DND-41 (cell line): ENCODE measurements at regions not wholly inside any gene's neighbourhood (a gene's known extent, or its start where the extent isn't known, plus 50 kb on each side); places are given as distances from the start of the nearest gene placed in this dataset.

Experiments
- ATAC-seq: fragments of 200-7000 bp; cut with Tn5 transposase; 3 replicates; pipeline ENCODE4 v1.9.1; 2021; ENCODE audit warnings: low read depth; ENCODE audit not compliant: insufficient read depth
- DNase-seq: peaks from one replicate; pipeline ENCODE4 v3.0.0-alpha.2; 2020
- H2AFZ ChIP-seq: 2 replicates; pipeline ENCODE4 v1.6.0; 2012; ENCODE audit warnings: low read depth, low read length
- H3K27ac ChIP-seq: 2 replicates; pipeline ENCODE4 v1.5.1; 2012; ENCODE audit warnings: low read length, inconsistent platforms
- H3K27me3 ChIP-seq: fragments of 200-600 bp; sonication (generic); 2 replicates; pipeline ENCODE4 v1.6.0; 2012; ENCODE audit warnings: low read length, mild to moderate bottlenecking, inconsistent platforms; ENCODE audit not compliant: insufficient read depth, poor library complexity
- H3K36me3 ChIP-seq: 2 replicates; pipeline ENCODE4 v1.5.1; 2012; ENCODE audit warnings: low read length, inconsistent platforms; ENCODE audit not compliant: insufficient read depth
- H3K4me1 ChIP-seq: 2 replicates; pipeline ENCODE4 v1.5.1; 2012; ENCODE audit warnings: mild to moderate bottlenecking, low read length; ENCODE audit not compliant: insufficient read depth
- H3K4me2 ChIP-seq: 2 replicates; pipeline ENCODE4 v1.6.0; 2012; ENCODE audit warnings: mild to moderate bottlenecking, moderate library complexity, low read length, inconsistent platforms; ENCODE audit not compliant: insufficient read depth
- H3K4me3 ChIP-seq, 2 experiments: fragments of 200-600 bp in 1 of 2; shearing (Covaris generic) in 1 of 2; 2 replicates each; pipeline ENCODE4 v1.5.1; 2012 to 2016; ENCODE audit warnings: inconsistent platforms in 2 of 2, low read length in 2 of 2, mild to moderate bottlenecking in 2 of 2, low read depth in 1 of 2, moderate library complexity in 1 of 2
- H3K79me2 ChIP-seq: 2 replicates; pipeline ENCODE4 v1.6.0; 2012; ENCODE audit warnings: low read length, inconsistent platforms; ENCODE audit not compliant: insufficient read depth
- H3K9ac ChIP-seq: 2 replicates; pipeline ENCODE4 v1.6.0; 2012; ENCODE audit warnings: low read depth, mild to moderate bottlenecking, inconsistent platforms, low read length, moderate library complexity
- H3K9me3 ChIP-seq: 2 replicates; pipeline ENCODE4 v1.5.1; 2012; ENCODE audit warnings: low read length, moderate library complexity, mild to moderate bottlenecking, inconsistent platforms; ENCODE audit not compliant: insufficient read depth, severe bottlenecking
- H4K20me1 ChIP-seq: 2 replicates; pipeline ENCODE4 v1.6.0; 2012; ENCODE audit warnings: low read length; ENCODE audit not compliant: insufficient read depth
- CTCF ChIP-seq: IDR thresholded peaks from 2 replicates; pipeline ENCODE4 v1.5.1; 2012; ENCODE audit warnings: borderline replicate concordance, low read length, moderate library complexity, mild to moderate bottlenecking; ENCODE audit not compliant: poor library complexity, severe bottlenecking; ENCODE audit errors: extremely low read depth
- EZH2 ChIP-seq: IDR thresholded peaks from 3 replicates; pipeline ENCODE4 v1.6.1; 2012; ENCODE audit warnings: borderline replicate concordance, low read depth, mild to moderate bottlenecking, moderate library complexity, low read length, inconsistent platforms; ENCODE audit not compliant: severe bottlenecking

GRCh38 chr9:129398961-129399633, 221.0 kb upstream of the IER5L start:
- no peaks in the 10 kb centered on the region for H3K79me2 ChIP-seq
- TF ChIP-seq CTCF (no peak), EZH2 (no peak)
- DNase-seq (no peak), ATAC-seq (no peak)
- no peak overlapping the region for H2AFZ ChIP-seq
- H3K4me2 ChIP-seq, result no peak overlapping the region
- H3K4me1 ChIP-seq, result 0 out of 2 replicates have a peak, but pooled peaks cover 2% of the 10 kb centered on the region
- no peak overlapping the region for H3K4me3 ChIP-seq
- H3K27me3 ChIP-seq, result no peaks in the 10 kb centered on the region
- no peak overlapping the region for H3K9ac ChIP-seq
- H4K20me1 ChIP-seq, result no peaks in the 10 kb centered on the region
- no peaks in the 10 kb centered on the region for H3K36me3 ChIP-seq
- H3K9me3 ChIP-seq, result no peaks in the 10 kb centered on the region
- no peak overlapping the region for H3K27ac ChIP-seq

- ATAC-seq, result no peak
Measured at GRCh38 chr9:129398101-129398960, 220.3 kb upstream of the IER5L start.

GRCh38 chr9:129397335-129397734, 219.3 kb upstream of the IER5L start:
- Histone ChIP-seq H3K4me3 (no peak overlapping the region), H3K36me3 (no peaks in the 10 kb centered on the region), H2AFZ (no peak overlapping the region), H4K20me1 (no peaks in the 10 kb centered on the region), H3K27me3 (no peaks in the 10 kb centered on the region), H3K9ac (no peak overlapping the region), H3K9me3 (no peaks in the 10 kb centered on the region), H3K4me2 (no peak overlapping the region), H3K27ac (no peak overlapping the region), H3K4me1 (0 out of 2 replicates have a peak, but pooled peaks cover 2% of the 10 kb centered on the region), H3K79me2 (no peaks in the 10 kb centered on the region)
- TF ChIP-seq EZH2, result no peak
- no peak for TF ChIP-seq CTCF
- no peak for ATAC-seq
- DNase-seq, result no peak

More at GRCh38 chr9:129398101-129398960, 220.3 kb upstream of the IER5L start:
- 0 out of 2 replicates have a peak, but pooled peaks cover 2% of the 10 kb centered on the region for H3K4me1 ChIP-seq
- H3K36me3 ChIP-seq, result no peaks in the 10 kb centered on the region
- no peak for DNase-seq
- no peak overlapping the region for H2AFZ ChIP-seq
- H3K4me2 ChIP-seq, result no peak overlapping the region
- TF ChIP-seq CTCF (no peak), EZH2 (no peak)
- H4K20me1 ChIP-seq, result no peaks in the 10 kb centered on the region
- H3K27me3 ChIP-seq, result no peaks in the 10 kb centered on the region
- no peaks in the 10 kb centered on the region for H3K9me3 ChIP-seq
- H3K79me2 ChIP-seq, result no peaks in the 10 kb centered on the region
- H3K27ac ChIP-seq, result no peak overlapping the region
- no peak overlapping the region for H3K4me3 ChIP-seq
- no peak overlapping the region for H3K9ac ChIP-seq
